ENCODE measurements at regions not wholly inside any gene's neighbourhood (a gene's known extent, or its start where the extent isn't known, plus 50 kb on each side); places are given as distances from the start of the nearest gene placed in this dataset.
"Not testable (repeated sequence)": the region's sequence is repeated elsewhere in the genome, so short reads cannot be mapped to it uniquely, and the experiment has no call there.

GRCh38 chr9:71515107-71515506, 253.2 kb downstream of the CEMIP2 start:
- H3K4me3 ChIP-seq (replicated peaks; ENCODE audit: low read depth, low read length), result no peak overlapping the region
- DNase-seq (ENCODE audit: low read depth), result no peak
- TF ChIP-seq CTCF (IDR thresholded peaks at IDR 0.05; ENCODE audit: low read length, missing control alignments), result no peak

- no peak overlapping the region for H3K4me3 ChIP-seq (replicated peaks; ENCODE audit: low read depth, low read length)
- TF ChIP-seq CTCF (IDR thresholded peaks at IDR 0.05; ENCODE audit: low read length, missing control alignments), result no peak
- DNase-seq (ENCODE audit: low read depth), result no peak
These were observed 253.9 kb downstream of the CEMIP2 start for GRCh38 chr9:71514344-71514975.

GRCh38 chr9:71509054-71509453, 259.3 kb downstream of the CEMIP2 start:
- TF ChIP-seq CTCF (IDR thresholded peaks at IDR 0.05; ENCODE audit: low read length, missing control alignments), result no peak
- H3K4me3 ChIP-seq (replicated peaks; ENCODE audit: low read depth, low read length), result no peak overlapping the region

GRCh38 chr9:71508141-71508540, 260.2 kb downstream of the CEMIP2 start:
- not testable (repeated sequence) for DNase-seq (ENCODE audit: low read depth); H3K4me3 ChIP-seq (replicated peaks; ENCODE audit: low read depth, low read length)

More at GRCh38 chr9:71509054-71509453, 259.3 kb downstream of the CEMIP2 start:
- no peak for DNase-seq (ENCODE audit: low read depth)

GRCh38 chr9:71506821-71507220, 261.5 kb downstream of the CEMIP2 start:
- no peak overlapping the region for H3K4me3 ChIP-seq (replicated peaks; ENCODE audit: low read depth, low read length)
- DNase-seq (ENCODE audit: low read depth), result peak; percentile 39
- no peak for TF ChIP-seq CTCF (IDR thresholded peaks at IDR 0.05; ENCODE audit: low read length, missing control alignments)

- no peak overlapping the region for H3K4me3 ChIP-seq (replicated peaks; ENCODE audit: low read depth, low read length)
- no peak for DNase-seq (ENCODE audit: low read depth)
- no peak for TF ChIP-seq CTCF (IDR thresholded peaks at IDR 0.05; ENCODE audit: low read length, missing control alignments)
These were observed 263.7 kb downstream of the CEMIP2 start for GRCh38 chr9:71504636-71505035.

- DNase-seq (ENCODE audit: low read depth), result no peak
- TF ChIP-seq CTCF (IDR thresholded peaks at IDR 0.05; ENCODE audit: low read length, missing control alignments), result no peak
- no peak overlapping the region for H3K4me3 ChIP-seq (replicated peaks; ENCODE audit: low read depth, low read length)
These were observed 269.6 kb downstream of the CEMIP2 start for GRCh38 chr9:71498691-71499090.

Data from fibroblast of pulmonary artery (primary cell).